ENCODE measurements at regions not wholly inside any gene's neighbourhood (a gene's known extent, or its start where the extent isn't known, plus 50 kb on each side); places are given as distances from the start of the nearest gene placed in this dataset.

- TF ChIP-seq BCL3 (IDR thresholded peaks at IDR 0.05; ENCODE audit: borderline replicate concordance, insufficient read depth, low read depth, low read length, poor library complexity, severe bottlenecking), result no peak
- TF ChIP-seq SUZ12 (IDR thresholded peaks at IDR 0.05; ENCODE audit: unreplicated experiment), result no peak
- TF ChIP-seq CBX3 (IDR thresholded peaks at IDR 0.05; ENCODE audit: borderline replicate concordance, low read depth), result no peak
Measured at GRCh38 chr7:138235207-138235606, 158.9 kb downstream of the AKR1D1 start (continued).

- POLR2A ChIA-PET, result no interaction called here
- H3K4me3 ChIP-seq, result no peak overlapping the region
- H2AFZ ChIP-seq (ENCODE audit: control insufficient read depth, low read depth, low read length), result no peak overlapping the region
- RAD21 ChIA-PET (ENCODE audit: unreplicated experiment), result no interaction called here
- intact Hi-C loops (cut with micrococcal nuclease; ENCODE audit: unreplicated experiment), result no loop called here
- no peaks in the 10 kb centered on the region for H3K79me2 ChIP-seq (ENCODE audit: control insufficient read depth, insufficient read depth, low read length)
- WGBS (ENCODE audit: insufficient coverage, insufficient replicate concordance, low lambda C conversion rate, missing lambda C conversion rate), result 40% methylated on average over 5 of the region's 5 CpGs
- no peaks in the 10 kb centered on the region for H3K4me1 ChIP-seq (ENCODE audit: control insufficient read depth, insufficient read depth, low read length)
- no peak overlapping the region for H3K9ac ChIP-seq (ENCODE audit: control insufficient read depth, insufficient read depth, low read length)
- no peak overlapping the region for H3K27ac ChIP-seq (ENCODE audit: control insufficient read depth, insufficient read depth)
- H3K4me2 ChIP-seq (ENCODE audit: control insufficient read depth, insufficient read depth), result no peak overlapping the region
- CTCF ChIA-PET, result no interaction called here
- TF ChIP-seq ATF3 (IDR thresholded peaks at IDR 0.05; ENCODE audit: borderline replicate concordance, extremely low read depth, low read depth, low read length) (no peak), CHD4 (IDR thresholded peaks at IDR 0.05) (no peak), ZNF592 (IDR thresholded peaks at IDR 0.05) (no peak), STAT3 (IDR thresholded peaks at IDR 0.05; ENCODE audit: low read depth, low read length) (no peak), MXI1 (IDR thresholded peaks at IDR 0.05; ENCODE audit: low read depth, low read length) (no peak), HCFC1 (IDR thresholded peaks at IDR 0.05; ENCODE audit: low read length) (no peak), SMAD5 (IDR thresholded peaks at IDR 0.05; ENCODE audit: low read depth) (no peak), SREBF1 (IDR thresholded peaks at IDR 0.05; ENCODE audit: low read length) (no peak), KLF5 (IDR thresholded peaks at IDR 0.05; ENCODE audit: partially characterized antibody) (no peak), ZNF24 (IDR thresholded peaks at IDR 0.05) (no peak), SUZ12 (IDR thresholded peaks at IDR 0.05; ENCODE audit: unreplicated experiment) (no peak), KAT2A (conservative IDR thresholded peaks at IDR 0.05; ENCODE audit: control insufficient read depth, low read depth, low read length) (no peak)
- no peaks in the 10 kb centered on the region for H3K9me3 ChIP-seq (replicated peaks; ENCODE audit: control insufficient read depth, insufficient read depth, low read length)
- SMC1A ChIA-PET (ENCODE audit: uncharacterized antibody, unreplicated experiment), result no interaction called here
- no peak for ATAC-seq
- H4K20me1 ChIP-seq (ENCODE audit: control insufficient read depth, insufficient read depth), result no peaks in the 10 kb centered on the region
- no peak for FAIRE-seq
- no peaks in the 10 kb centered on the region for H3K36me3 ChIP-seq (ENCODE audit: control insufficient read depth in 2 of 2, insufficient read depth in 2 of 2, low read length in 1 of 2)
- no peak for DNase-seq (ENCODE audit: low read depth, low spot score)
- no TSS peak for BruUV-seq (replicated peaks)
- H3K27me3 ChIP-seq (replicated peaks in 1 of 2; ENCODE audit: control insufficient read depth in 2 of 2, insufficient read depth in 2 of 2, low read length in 1 of 2), result no peaks in the 10 kb centered on the region
- in situ Hi-C loops (cut with MboI), result no loop called here
Measured at GRCh38 chr7:138237995-138238394, 161.7 kb downstream of the AKR1D1 start.
